ENCODE measurements at regions not wholly inside any gene's neighbourhood (a gene's known extent, or its start where the extent isn't known, plus 50 kb on each side); places are given as distances from the start of the nearest gene placed in this dataset.

- no peak for TF ChIP-seq CTCF (IDR thresholded peaks at IDR 0.05; ENCODE audit: borderline replicate concordance, control extremely low read depth, extremely low read depth, insufficient read depth, missing control alignments)
- in situ Hi-C loops (cut with MboI; ENCODE audit: low sequenced_read_pairs, unreplicated experiment), result no loop called here
- DNase-seq (ENCODE audit: low spot score), result no peak
Observed at GRCh38 chr3:95280711-95281352, 1218.0 kb downstream of the NSUN3 start.

DNA sequence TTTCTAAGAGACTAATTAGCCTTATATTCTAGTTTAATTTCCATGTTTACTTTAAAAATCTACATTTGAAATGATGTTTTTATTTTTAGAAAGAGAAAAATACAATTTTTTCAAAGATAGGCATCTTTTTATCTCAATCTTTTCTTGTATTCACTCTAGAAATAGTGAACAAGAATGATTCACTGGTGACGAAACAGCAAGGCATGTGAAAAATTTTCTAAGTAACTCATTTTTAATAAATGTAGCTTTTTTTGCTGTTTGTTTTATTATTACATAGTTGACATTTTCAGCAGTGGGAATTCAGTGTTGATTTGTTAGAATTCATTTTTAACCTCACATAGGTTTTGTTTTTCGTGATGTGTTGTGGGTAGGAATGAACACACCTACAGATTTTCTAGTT lies 1226.4 kb downstream of the NSUN3 start:
- in situ Hi-C loops (cut with MboI; ENCODE audit: low sequenced_read_pairs, unreplicated experiment), result no loop called here
- TF ChIP-seq CTCF (IDR thresholded peaks at IDR 0.05; ENCODE audit: borderline replicate concordance, control extremely low read depth, extremely low read depth, insufficient read depth, missing control alignments), result no peak
- no peak for DNase-seq (ENCODE audit: low spot score)

- no peak for TF ChIP-seq CTCF (IDR thresholded peaks at IDR 0.05; ENCODE audit: borderline replicate concordance, control extremely low read depth, extremely low read depth, insufficient read depth, missing control alignments)
- in situ Hi-C loops (cut with MboI; ENCODE audit: low sequenced_read_pairs, unreplicated experiment), result no loop called here
- DNase-seq (ENCODE audit: low spot score), result no peak
Observed at GRCh38 chr3:95297581-95297980, 1234.7 kb downstream of the NSUN3 start.

DNA sequence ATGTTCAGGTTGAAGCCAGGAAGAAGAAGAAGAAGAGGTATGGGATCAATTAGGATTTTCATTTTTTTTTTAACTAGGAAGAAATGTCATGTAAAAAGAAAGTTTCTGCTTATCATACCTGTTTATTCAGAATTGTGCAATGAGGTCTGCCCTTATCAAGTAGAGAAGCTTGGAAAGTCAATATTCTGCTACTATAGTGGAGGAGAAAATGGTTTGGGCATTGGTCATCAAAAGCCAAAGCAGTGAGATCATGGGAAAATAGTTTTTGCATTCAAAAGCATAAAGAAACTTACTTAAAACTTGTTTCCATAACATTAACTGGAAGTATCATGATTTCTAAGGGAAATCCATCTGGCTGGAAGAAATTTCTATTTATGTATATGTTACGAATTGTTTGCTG lies 1239.2 kb downstream of the NSUN3 start:
- no peak for TF ChIP-seq CTCF (IDR thresholded peaks at IDR 0.05; ENCODE audit: borderline replicate concordance, control extremely low read depth, extremely low read depth, insufficient read depth, missing control alignments)
- no peak for DNase-seq (ENCODE audit: low spot score)
- in situ Hi-C loops (cut with MboI; ENCODE audit: low sequenced_read_pairs, unreplicated experiment), result no loop called here

DNA sequence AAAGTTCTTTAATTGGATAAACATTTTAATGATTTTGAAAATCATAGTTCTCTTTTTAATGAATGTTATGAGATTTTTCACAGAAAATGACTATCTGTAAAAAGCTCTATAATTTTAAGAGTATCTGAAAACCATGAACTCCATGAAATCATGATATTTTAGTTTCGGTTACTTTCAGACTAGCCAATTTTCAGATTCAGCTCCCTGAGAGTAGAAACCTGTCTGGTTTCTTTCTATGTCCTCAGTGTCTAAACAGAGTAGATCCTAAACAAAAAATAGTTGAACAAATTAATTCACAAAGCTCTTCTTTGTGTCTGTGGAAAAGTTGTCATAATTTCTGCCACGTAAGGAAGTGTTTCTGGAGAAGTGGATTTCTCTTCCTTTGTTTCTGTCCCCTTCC lies 1247.7 kb downstream of the NSUN3 start:
- in situ Hi-C loops (cut with MboI; ENCODE audit: low sequenced_read_pairs, unreplicated experiment), result no loop called here
- TF ChIP-seq CTCF (IDR thresholded peaks at IDR 0.05; ENCODE audit: borderline replicate concordance, control extremely low read depth, extremely low read depth, insufficient read depth, missing control alignments), result no peak
- DNase-seq (ENCODE audit: low spot score), result no peak

DNA sequence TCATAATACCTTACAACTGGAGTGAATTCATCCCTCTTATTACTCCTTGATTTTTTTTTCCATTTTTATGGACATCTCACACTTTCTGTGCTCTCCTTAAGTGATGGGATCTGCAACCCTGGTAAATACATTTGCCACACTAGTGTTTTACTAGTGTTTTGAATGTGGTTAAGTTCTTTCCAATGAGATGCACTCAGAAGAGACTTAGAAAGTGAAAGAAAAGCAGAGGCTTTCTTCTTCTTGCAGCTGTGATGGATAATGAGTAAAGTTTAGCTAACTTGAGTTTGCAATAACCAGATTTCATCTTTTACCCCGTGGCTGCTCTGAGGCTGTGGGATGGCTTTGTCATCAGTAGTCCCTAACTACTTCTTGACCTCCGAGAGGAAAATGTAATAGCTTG lies 1248.4 kb downstream of the NSUN3 start:
- in situ Hi-C loops (cut with MboI; ENCODE audit: low sequenced_read_pairs, unreplicated experiment), result no loop called here
- TF ChIP-seq CTCF (IDR thresholded peaks at IDR 0.05; ENCODE audit: borderline replicate concordance, control extremely low read depth, extremely low read depth, insufficient read depth, missing control alignments), result no peak
- no peak for DNase-seq (ENCODE audit: low spot score)
